Stimulated activated CD8-positive, alpha-beta memory T cell treated with anti-CD3 and anti-CD28 coated beads, Interleukin-2, amount 100 ng/mL, for 48 hours (primary cell): ENCODE measurements at regions not wholly inside any gene's neighbourhood (a gene's known extent, or its start where the extent isn't known, plus 50 kb on each side); places are given as distances from the start of the nearest gene placed in this dataset.
"Not testable (repeated sequence)": the region's sequence is repeated elsewhere in the genome, so short reads cannot be mapped to it uniquely, and the experiment has no call there.

Experiments
- DNase-seq, 2 donors: peaks; one replicate each; pipeline ENCODE4 v3.0.0-alpha.2; 2020; ENCODE audit warnings: low read depth in 2 of 2

- DNase-seq: no peak
Observed at GRCh38 chr3:110670407-110670806, 401.2 kb upstream of the NECTIN3 start.

GRCh38 chr3:110677506-110677905 lies 394.1 kb upstream of the NECTIN3 start:
- DNase-seq: no peak

GRCh38 chr3:110679285-110679684 lies 392.3 kb upstream of the NECTIN3 start:
- DNase-seq: no peak

- no peak for DNase-seq
Observed at GRCh38 chr3:110680450-110680849, 391.2 kb upstream of the NECTIN3 start.

GRCh38 chr3:110684466-110684865 lies 387.1 kb upstream of the NECTIN3 start:
- DNase-seq: no peak

- no peak for DNase-seq
Observed at GRCh38 chr3:110685630-110686029, 386.0 kb upstream of the NECTIN3 start.

- no peak for DNase-seq
Observed at GRCh38 chr3:110686701-110687100, 384.9 kb upstream of the NECTIN3 start.

- no peak for DNase-seq
Observed at GRCh38 chr3:110687138-110687537, 384.5 kb upstream of the NECTIN3 start.

- DNase-seq: no peak
Observed at GRCh38 chr3:110697961-110698360, 373.7 kb upstream of the NECTIN3 start.

- not testable (repeated sequence) for DNase-seq
Observed at GRCh38 chr3:110704332-110704731, 367.3 kb upstream of the NECTIN3 start.

GRCh38 chr3:110708156-110708555 lies 363.5 kb upstream of the NECTIN3 start:
- DNase-seq: no peak

GRCh38 chr3:110710156-110710555 lies 361.5 kb upstream of the NECTIN3 start:
- DNase-seq: no peak

GRCh38 chr3:110710603-110711002 lies 361.0 kb upstream of the NECTIN3 start:
- no peak for DNase-seq

GRCh38 chr3:110711130-110711832 lies 360.3 kb upstream of the NECTIN3 start:
- DNase-seq: no peak

GRCh38 chr3:110711851-110712516 lies 359.6 kb upstream of the NECTIN3 start:
- DNase-seq: no peak

GRCh38 chr3:110727056-110727455 lies 344.6 kb upstream of the NECTIN3 start:
- DNase-seq: no peak

- no peak for DNase-seq
Observed at GRCh38 chr3:110731148-110731547, 340.5 kb upstream of the NECTIN3 start.

GRCh38 chr3:110732420-110732819 lies 339.2 kb upstream of the NECTIN3 start:
- DNase-seq: no peak

GRCh38 chr3:110733045-110733444 lies 338.6 kb upstream of the NECTIN3 start:
- DNase-seq: no peak

GRCh38 chr3:110734524-110734923 lies 337.1 kb upstream of the NECTIN3 start:
- DNase-seq: no peak

GRCh38 chr3:110736332-110736731 lies 335.3 kb upstream of the NECTIN3 start:
- no peak for DNase-seq

- DNase-seq: no peak
Observed at GRCh38 chr3:110738531-110738930, 333.1 kb upstream of the NECTIN3 start.

- no peak for DNase-seq
Observed at GRCh38 chr3:110741891-110742290, 329.7 kb upstream of the NECTIN3 start.

- no peak for DNase-seq
Observed at GRCh38 chr3:110743202-110743601, 328.4 kb upstream of the NECTIN3 start.
